ENCODE measurements at regions not wholly inside any gene's neighbourhood (a gene's known extent, or its start where the extent isn't known, plus 50 kb on each side); places are given as distances from the start of the nearest gene placed in this dataset.
A peak's percentile ranks its signal among the peaks of the same experiment; 100 is the strongest.

DNA sequence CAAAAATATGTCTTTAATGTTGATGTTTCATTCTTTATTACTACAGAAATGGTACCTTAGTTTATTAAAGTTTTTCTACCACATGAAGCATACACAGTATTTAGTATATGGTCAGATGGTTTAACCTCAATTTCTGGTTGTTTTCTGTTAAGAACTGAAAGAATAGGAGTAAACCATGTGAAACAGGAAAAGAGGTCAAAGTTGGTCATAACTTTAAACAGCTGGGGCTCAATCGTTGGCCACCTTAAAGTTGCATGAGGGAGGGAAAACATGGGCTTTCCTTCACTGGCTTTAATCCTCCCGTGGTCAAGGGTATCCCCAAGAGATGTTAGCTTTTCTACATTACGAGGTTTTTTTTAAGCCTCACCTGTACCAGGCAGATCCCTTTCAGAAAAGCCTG, 483.3 kb upstream of the ADAMTS5 start:
- DNase-seq (ENCODE audit: low spot score): no peak
- Histone ChIP-seq H3K27ac (no peak overlapping the region), H3K4me3 (no peak overlapping the region)
- TF ChIP-seq, protein P1, sequence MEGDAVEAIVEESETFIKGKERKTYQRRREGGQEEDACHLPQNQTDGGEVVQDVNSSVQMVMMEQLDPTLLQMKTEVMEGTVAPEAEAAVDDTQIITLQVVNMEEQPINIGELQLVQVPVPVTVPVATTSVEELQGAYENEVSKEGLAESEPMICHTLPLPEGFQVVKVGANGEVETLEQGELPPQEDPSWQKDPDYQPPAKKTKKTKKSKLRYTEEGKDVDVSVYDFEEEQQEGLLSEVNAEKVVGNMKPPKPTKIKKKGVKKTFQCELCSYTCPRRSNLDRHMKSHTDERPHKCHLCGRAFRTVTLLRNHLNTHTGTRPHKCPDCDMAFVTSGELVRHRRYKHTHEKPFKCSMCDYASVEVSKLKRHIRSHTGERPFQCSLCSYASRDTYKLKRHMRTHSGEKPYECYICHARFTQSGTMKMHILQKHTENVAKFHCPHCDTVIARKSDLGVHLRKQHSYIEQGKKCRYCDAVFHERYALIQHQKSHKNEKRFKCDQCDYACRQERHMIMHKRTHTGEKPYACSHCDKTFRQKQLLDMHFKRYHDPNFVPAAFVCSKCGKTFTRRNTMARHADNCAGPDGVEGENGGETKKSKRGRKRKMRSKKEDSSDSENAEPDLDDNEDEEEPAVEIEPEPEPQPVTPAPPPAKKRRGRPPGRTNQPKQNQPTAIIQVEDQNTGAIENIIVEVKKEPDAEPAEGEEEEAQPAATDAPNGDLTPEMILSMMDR (IDR thresholded peaks at IDR 0.05): no peak

DNA sequence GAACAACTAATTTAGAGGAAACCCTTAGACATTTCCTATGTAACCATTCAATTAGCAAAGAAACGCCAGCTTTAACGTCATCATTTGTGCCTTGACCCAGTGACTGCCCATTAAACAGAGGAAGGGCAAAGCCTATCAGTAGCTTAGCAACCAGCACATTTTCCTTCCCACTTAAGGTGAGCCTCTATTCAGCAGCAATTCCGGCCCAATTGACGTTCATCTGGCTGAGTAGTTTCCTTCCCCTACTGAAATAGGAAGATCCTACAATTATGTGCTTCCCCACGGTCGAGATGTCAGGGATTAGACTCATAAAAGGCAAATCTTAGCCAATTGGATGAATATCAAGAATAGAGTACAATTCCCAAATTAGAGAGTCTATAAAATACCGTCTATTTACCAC, 482.1 kb upstream of the ADAMTS5 start:
- no peak for DNase-seq (ENCODE audit: low spot score)

DNA sequence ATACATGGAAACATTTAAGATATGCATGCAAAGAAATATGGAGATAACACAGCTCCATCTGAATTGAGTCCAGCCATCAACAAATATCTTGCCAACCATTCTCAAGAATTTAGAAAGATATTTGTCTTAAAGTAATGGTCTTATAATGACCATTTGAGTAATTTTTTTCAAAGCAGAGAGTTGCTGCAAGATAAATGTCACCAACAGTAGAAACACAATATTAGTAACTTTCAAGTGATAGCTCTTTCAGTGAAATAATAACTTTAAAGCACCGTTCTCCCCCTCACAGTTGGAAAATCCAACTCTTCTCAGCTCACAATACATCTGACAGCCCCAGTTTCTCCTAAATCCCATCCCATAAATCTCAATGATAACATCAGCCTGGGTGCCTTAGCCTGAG, 481.0 kb upstream of the ADAMTS5 start:
- DNase-seq (ENCODE audit: low spot score): no peak
- TF ChIP-seq, protein P1 (IDR thresholded peaks at IDR 0.05): no peak
- Histone ChIP-seq H3K27ac (no peak overlapping the region), H3K4me3 (no peak overlapping the region)

More for the DNA sequence above, 482.1 kb upstream of the ADAMTS5 start:
- TF ChIP-seq, protein P1 (IDR thresholded peaks at IDR 0.05): no peak
- H3K27ac ChIP-seq: no peak overlapping the region
- H3K4me3 ChIP-seq: no peak overlapping the region

DNA sequence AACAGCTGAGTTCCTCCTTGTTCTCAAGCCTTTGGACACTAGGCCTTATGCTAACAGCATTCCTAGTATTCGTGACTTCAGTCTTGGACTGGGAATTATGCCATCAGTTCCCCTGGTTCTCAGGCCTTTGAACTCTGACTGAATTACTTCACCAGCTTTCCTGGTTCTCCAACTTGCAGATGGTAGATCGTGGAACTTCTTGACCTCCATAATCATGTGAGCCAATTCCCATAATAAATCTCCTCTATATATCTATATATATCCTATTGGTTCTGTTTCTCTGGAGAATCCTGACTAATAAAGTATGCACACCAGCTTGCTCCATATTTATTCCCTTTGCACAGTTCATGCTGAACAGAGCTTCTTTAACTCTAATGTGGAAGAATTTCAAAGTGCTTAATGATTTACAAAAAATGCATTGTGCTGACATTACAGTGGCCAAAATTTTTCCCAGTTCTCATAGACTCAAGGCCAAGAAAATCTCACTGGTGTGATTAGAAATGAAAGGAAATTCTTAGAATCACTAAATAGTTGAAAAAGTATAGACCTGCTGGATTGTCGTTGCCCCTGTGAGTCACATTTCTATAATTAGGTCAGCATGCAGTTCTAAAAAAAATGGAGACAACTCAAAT, 462.9 kb upstream of the ADAMTS5 start:
- Histone ChIP-seq H3K27ac (peak overlapping the region; percentile 57 to 79), H3K4me3 (no peak overlapping the region)
- TF ChIP-seq, protein P1 (IDR thresholded peaks at IDR 0.05): no peak
- DNase-seq (ENCODE audit: low spot score): no peak

DNA sequence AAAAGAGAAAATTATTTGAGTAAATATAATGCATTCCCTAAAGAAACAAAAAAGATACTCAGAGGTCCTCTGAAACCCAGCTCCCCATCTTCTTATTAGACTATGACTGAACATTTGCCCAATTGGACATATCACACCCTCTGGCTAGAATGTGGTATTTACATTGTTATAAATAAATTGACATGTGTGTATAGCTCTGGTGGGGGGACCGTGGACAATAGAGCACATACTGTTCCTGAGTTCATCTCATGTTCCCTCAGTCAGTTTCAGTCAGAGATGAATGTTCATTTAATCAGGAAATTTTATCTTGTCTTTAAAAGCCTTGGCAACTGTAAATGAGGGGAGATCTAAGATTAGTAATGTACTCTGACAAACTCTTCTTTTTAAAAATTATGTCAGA, 459.3 kb upstream of the ADAMTS5 start:
- H3K4me3 ChIP-seq: no peak overlapping the region
- DNase-seq (ENCODE audit: low spot score): no peak
- H3K27ac ChIP-seq: peak overlapping the region; percentile 18 to 55
- TF ChIP-seq, protein P1 (IDR thresholded peaks at IDR 0.05): no peak

DNA sequence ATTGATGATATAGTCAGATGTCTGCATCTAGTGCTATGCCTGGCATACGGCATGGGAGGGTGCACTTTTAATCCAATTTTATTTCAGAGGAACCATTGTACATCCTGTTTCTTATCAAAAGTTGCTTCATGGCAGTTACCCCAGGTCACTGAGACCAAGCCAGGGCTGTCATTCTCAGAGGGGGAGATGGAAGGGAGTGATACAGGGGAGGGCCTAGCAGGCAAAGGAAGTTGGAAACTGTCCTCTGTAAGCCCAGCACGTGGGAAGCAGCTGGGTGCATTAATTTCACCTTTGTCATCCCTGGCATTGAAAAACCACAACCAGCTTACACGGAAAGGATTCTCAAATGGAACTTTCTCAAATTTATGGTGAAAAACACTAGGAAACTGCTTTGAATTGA, 458.7 kb upstream of the ADAMTS5 start:
- H3K4me3 ChIP-seq: no peak overlapping the region
- peak overlapping the region; percentile 18 to 55 for H3K27ac ChIP-seq
- TF ChIP-seq, protein P1 (IDR thresholded peaks at IDR 0.05): no peak
- no peak for DNase-seq (ENCODE audit: low spot score)

DNA sequence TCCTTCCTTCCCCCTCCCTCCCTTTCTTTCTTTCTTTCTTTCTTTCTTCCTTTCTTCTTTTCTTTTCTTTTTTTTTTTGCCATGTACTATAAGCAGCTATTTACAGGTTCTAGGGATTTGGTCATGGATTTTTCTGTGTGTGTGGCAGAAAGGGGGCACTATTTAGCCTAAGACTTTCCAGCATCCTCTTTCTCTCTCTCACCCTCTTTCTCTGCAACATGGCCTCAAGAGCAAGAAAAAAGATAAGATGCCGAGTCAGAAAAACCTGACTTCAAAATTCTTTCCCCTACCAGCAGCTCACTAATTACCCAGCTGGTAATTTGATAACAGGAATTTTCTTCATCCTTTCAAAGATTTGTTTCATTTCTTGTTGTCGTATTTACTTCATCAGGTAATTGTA, 458.3 kb upstream of the ADAMTS5 start:
- H3K27ac ChIP-seq: peak overlapping the region; percentile 18 to 55
- TF ChIP-seq, protein P1 (IDR thresholded peaks at IDR 0.05): no peak
- no peak for DNase-seq (ENCODE audit: low spot score)
- H3K4me3 ChIP-seq: no peak overlapping the region

Measured in coronary artery (tissue), 2 donors.